Lung (tissue), 11 donors: ENCODE measurements at regions not wholly inside any gene's neighbourhood (a gene's known extent, or its start where the extent isn't known, plus 50 kb on each side); places are given as distances from the start of the nearest gene placed in this dataset.

Source experiments
- ATAC-seq: fragments of 200-7000 bp; cut with Tn5 transposase; one replicate; pipeline ENCODE4 v1.9.1; 2020; ENCODE audit warnings: moderate number of reproducible peaks; ENCODE audit not compliant: insufficient read depth, low FRiP score
- DNase-seq, 3 donors: peaks; one replicate each; pipeline ENCODE4 v3.0.0-alpha.2; 2013 to 2017
- H3K27ac ChIP-seq, 2 donors: one replicate each; pipeline ENCODE4 v1.5.1; 2013; ENCODE audit warnings: mild to moderate bottlenecking in 2 of 2, moderate library complexity in 2 of 2, control low read depth in 1 of 2, inconsistent platforms in 1 of 2, low read depth in 1 of 2, low read length in 1 of 2
- H3K27me3 ChIP-seq, 3 donors: one replicate each; pipeline ENCODE4 v1.5.1; 2013; ENCODE audit warnings: low read length in 2 of 3; ENCODE audit not compliant: control insufficient read depth in 3 of 3, insufficient read depth in 3 of 3
- H3K36me3 ChIP-seq, 4 donors: one replicate each; pipeline ENCODE4 v1.5.1; 2013; ENCODE audit warnings: low read length in 4 of 4, mild to moderate bottlenecking in 1 of 4, moderate library complexity in 1 of 4; ENCODE audit not compliant: control insufficient read depth in 4 of 4, insufficient read depth in 4 of 4
- H3K4me1 ChIP-seq, 5 donors: one replicate each; pipeline ENCODE4 v1.5.1; 2013; ENCODE audit warnings: low read length in 5 of 5, mild to moderate bottlenecking in 2 of 5, moderate library complexity in 1 of 5; ENCODE audit not compliant: control insufficient read depth in 5 of 5, insufficient read depth in 5 of 5
- H3K4me3 ChIP-seq: one replicate; pipeline ENCODE4 v1.5.1; 2013; ENCODE audit warnings: mild to moderate bottlenecking, control low read depth, moderate library complexity
- H3K9ac ChIP-seq, 2 donors: one replicate each; pipeline ENCODE4 v1.5.1; 2013; ENCODE audit warnings: low read length in 2 of 2, control low read depth in 1 of 2; ENCODE audit not compliant: insufficient read depth in 1 of 2
- H3K9me3 ChIP-seq, 4 donors: one replicate each; pipeline ENCODE4 v1.5.1; 2013; ENCODE audit warnings: low read length in 3 of 4, mild to moderate bottlenecking in 1 of 4, moderate library complexity in 1 of 4; ENCODE audit not compliant: control insufficient read depth in 4 of 4, insufficient read depth in 3 of 4
- WGBS, 2 donors: extraction: QIAGEN DNeasy Blood & Tissue Kit; methylation state at CpG; one replicate each; pipeline ENCODE4 v1.1.7; 2013; 5-methylcytosine and 5-hydroxymethylcytosine counted together
- TF ChIP-seq, protein P1 (sequence below): IDR thresholded peaks from 2 replicates; pipeline ENCODE4 v1.5.1; 2012; ENCODE audit warnings: mild to moderate bottlenecking; ENCODE audit errors: control extremely low read depth, extremely low read depth
- donor health status: control.
- donor health status: control.
- donor health status: Bipolar disorder and iron deficiency.
- donor health status: healthy.
- donor health status: DM: yes; HTN: yes; CAD: no.

DNA sequence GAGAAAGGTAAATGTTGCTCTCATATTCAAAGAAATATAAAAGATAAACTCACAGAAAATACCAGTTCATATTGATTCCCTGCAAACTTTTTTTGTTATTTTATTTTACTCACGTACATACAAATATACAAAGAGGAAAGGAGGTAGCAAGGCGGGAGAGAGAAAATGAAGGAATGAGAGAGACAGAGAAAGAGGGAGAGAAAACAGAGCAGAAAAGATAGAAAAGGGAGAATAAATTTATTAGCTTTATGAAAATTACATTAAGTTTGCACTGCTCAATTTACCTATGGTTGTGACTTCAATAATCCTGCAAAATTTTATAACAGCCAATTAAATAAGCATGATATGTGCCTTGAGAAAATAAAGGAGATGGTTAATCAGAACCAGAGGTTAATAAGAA is 274.7 kb upstream of the CITED2 start:
- TF ChIP-seq, protein P1, sequence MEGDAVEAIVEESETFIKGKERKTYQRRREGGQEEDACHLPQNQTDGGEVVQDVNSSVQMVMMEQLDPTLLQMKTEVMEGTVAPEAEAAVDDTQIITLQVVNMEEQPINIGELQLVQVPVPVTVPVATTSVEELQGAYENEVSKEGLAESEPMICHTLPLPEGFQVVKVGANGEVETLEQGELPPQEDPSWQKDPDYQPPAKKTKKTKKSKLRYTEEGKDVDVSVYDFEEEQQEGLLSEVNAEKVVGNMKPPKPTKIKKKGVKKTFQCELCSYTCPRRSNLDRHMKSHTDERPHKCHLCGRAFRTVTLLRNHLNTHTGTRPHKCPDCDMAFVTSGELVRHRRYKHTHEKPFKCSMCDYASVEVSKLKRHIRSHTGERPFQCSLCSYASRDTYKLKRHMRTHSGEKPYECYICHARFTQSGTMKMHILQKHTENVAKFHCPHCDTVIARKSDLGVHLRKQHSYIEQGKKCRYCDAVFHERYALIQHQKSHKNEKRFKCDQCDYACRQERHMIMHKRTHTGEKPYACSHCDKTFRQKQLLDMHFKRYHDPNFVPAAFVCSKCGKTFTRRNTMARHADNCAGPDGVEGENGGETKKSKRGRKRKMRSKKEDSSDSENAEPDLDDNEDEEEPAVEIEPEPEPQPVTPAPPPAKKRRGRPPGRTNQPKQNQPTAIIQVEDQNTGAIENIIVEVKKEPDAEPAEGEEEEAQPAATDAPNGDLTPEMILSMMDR, result no peak
- peaks cover 0 to 1% (median 0%) of the 10 kb centered on the region in 4 donors for H3K9me3 ChIP-seq
- H3K9ac ChIP-seq, result no peak overlapping the region
- no peak overlapping the region for H3K27ac ChIP-seq
- H3K27me3 ChIP-seq, result no peaks in the 10 kb centered on the region
- 75 to 94% methylated on average over 2 of the region's 2 CpGs for WGBS, 2 donors
- ATAC-seq, result no peak
- DNase-seq, result no peak
- H3K4me1 ChIP-seq, result peaks cover 0 to 4% (median 0%) of the 10 kb centered on the region in 5 donors
- no peaks in the 10 kb centered on the region for H3K36me3 ChIP-seq
- H3K4me3 ChIP-seq, result no peak overlapping the region

DNA sequence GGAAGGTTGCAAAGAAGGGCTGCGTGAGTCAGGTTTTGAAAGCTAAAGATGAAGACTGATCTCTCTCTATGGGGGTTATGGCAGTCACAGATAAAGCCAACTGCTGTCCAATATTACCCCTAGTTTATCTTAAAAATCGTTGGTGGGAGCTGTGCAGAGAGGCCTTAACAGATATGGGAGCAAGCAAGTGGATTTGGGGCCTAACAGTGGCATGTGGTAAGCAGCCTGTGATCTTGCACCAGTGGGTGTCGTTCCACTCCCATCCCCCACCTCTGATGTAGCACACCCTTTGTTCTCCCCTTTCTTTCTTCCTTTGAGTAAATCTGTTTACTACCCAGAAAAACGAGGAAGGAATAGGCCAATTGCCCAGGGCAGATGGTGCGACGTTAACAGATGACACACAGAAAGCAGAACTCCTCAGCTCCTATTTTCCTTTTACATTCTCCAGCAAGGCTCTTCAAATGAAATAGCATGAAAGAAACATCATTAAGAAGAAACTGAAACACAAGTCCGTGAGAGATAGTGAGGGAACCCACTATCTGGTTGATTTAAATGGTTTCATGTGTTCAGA is 274.1 kb upstream of the CITED2 start:
- ATAC-seq, result no peak

DNA sequence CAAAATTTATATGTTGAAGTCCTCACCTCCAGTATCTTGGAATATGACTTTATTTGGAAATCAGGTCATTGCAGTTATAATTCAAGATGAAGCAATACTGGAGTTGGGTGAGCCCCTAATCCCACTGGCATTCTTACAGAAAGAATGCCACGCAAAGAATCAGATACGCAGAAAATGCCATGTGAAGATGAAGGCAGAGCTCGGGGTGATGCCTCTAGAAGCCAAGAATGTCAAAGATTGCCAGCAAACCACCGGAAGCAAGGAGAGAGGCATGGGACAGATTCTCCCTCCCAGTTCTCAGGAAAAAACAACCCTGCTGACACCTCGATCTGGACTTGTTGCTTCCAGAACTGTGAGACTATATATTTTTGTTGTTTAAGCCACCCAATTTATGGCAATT is 273.4 kb upstream of the CITED2 start:
- Histone ChIP-seq H3K27me3 (no peaks in the 10 kb centered on the region), H3K36me3 (no peaks in the 10 kb centered on the region), H3K9me3 (peaks cover 0 to 1% (median 0%) of the 10 kb centered on the region in 4 donors), H3K4me3 (no peak overlapping the region), H3K9ac (no peak overlapping the region), H3K4me1 (peaks cover 0 to 4% (median 0%) of the 10 kb centered on the region in 5 donors), H3K27ac (no peak overlapping the region)
- TF ChIP-seq, protein P1, result no peak
- WGBS, 2 donors, result 73 to 78% methylated on average over 5 of the region's 5 CpGs
- ATAC-seq (no peak), DNase-seq (no peak)

More for the DNA sequence above, 274.1 kb upstream of the CITED2 start:
- peaks cover 0 to 4% (median 0%) of the 10 kb centered on the region in 5 donors for H3K4me1 ChIP-seq
- no peak for DNase-seq
- H3K27me3 ChIP-seq, result no peaks in the 10 kb centered on the region
- H3K9ac ChIP-seq, result no peak overlapping the region
- TF ChIP-seq, protein P1, result no peak
- H3K4me3 ChIP-seq, result no peak overlapping the region
- H3K27ac ChIP-seq, result no peak overlapping the region
- no peaks in the 10 kb centered on the region for H3K36me3 ChIP-seq
- WGBS, 2 donors, result 36 to 63% methylated on average over 7 of the region's 7 CpGs
- peaks cover 0 to 1% (median 0%) of the 10 kb centered on the region in 4 donors for H3K9me3 ChIP-seq

DNA sequence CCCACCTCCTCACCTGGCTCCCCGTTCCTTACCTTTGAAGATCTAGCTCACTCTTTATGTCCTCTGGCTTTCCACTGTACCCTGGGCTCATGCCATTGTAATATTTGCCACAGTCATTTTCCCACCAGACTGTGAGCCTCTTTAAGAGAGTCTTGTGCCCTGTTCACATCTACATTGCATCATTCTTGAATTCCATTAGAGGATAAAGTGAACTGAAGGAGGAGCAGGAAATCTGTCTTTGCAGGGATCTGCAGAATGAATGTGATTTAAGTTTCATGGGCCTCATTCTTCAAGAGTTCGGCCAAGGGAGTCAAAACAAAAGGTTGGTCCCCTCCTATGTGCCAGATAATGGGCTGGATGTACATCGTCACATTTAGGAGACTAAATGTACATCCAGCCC is 272.6 kb upstream of the CITED2 start:
- H3K27ac ChIP-seq, result no peak overlapping the region
- H3K36me3 ChIP-seq, result no peaks in the 10 kb centered on the region
- H3K9ac ChIP-seq, result no peak overlapping the region
- peaks cover 0 to 1% (median 0%) of the 10 kb centered on the region in 4 donors for H3K9me3 ChIP-seq
- TF ChIP-seq, protein P1, result no peak
- no peaks in the 10 kb centered on the region for H3K27me3 ChIP-seq
- 77 to 89% methylated on average over 3 of the region's 3 CpGs for WGBS, 2 donors
- no peak for ATAC-seq
- H3K4me3 ChIP-seq, result no peak overlapping the region
- peaks cover 0 to 4% (median 0%) of the 10 kb centered on the region in 5 donors for H3K4me1 ChIP-seq
- DNase-seq, result no peak
